ENCODE measurements at regions not wholly inside any gene's neighbourhood (a gene's known extent, or its start where the extent isn't known, plus 50 kb on each side); places are given as distances from the start of the nearest gene placed in this dataset. TPM values are rescaled to one million over a fixed set of nuclear protein-coding genes. Genes with fewer than 3 reads are reported as not detected.
A peak's percentile ranks its signal among the peaks of the same experiment; 100 is the strongest.

- no peak for TF ChIP-seq ATF3 (IDR thresholded peaks at IDR 0.05; ENCODE audit: insufficient read depth, low read depth, low read length)
Measured at GRCh38 chr1:168365719-168366479, 85.2 kb downstream of the TBX19 start (continued).

MicroRNAs encoded in the stretch of these regions (microRNA counts, 767-probe panel; counts per million panel counts)
- 879 counts per million, percentile 95 among the panel's probes with 10 or more counts for microRNA hsa-miR-557

Small RNA genes lying in the stretch of these regions (microRNA-seq; reads per million reads assigned to microRNA genes)
- 0 reads per million in 2 experiments for gene MIR557 (ENCODE audit: borderline microRNAs expressed in 2 of 2, borderline number of aligned reads in 2 of 2, borderline replicate concordance in 1 of 2)

Small RNA genes lying in the stretch of these regions (small RNA-seq; reads per million reads assigned to genes)
- not detected for gene MIR557 (ENCODE audit: insufficient read depth)

Measured in H1 (cell line).